Type B pancreatic cell (in vitro differentiated cells): ENCODE measurements at regions not wholly inside any gene's neighbourhood (a gene's known extent, or its start where the extent isn't known, plus 50 kb on each side); places are given as distances from the start of the nearest gene placed in this dataset.

Source experiments
- DNase-seq: peaks from one replicate; pipeline ENCODE4 v3.0.0; 2021; ENCODE audit warnings: mixed read lengths; ENCODE audit not compliant: unreplicated experiment; ENCODE audit errors: extremely low spot score
- H3K27ac Mint-ChIP-seq: 2 replicates; pipeline ENCODE4 v1.8.0; 2021; ENCODE audit warnings: mild to moderate bottlenecking, mixed read lengths
- H3K27me3 Mint-ChIP-seq: 2 replicates; pipeline ENCODE4 v1.8.0; 2021; ENCODE audit warnings: mixed read lengths
- H3K36me3 Mint-ChIP-seq: 2 replicates; pipeline ENCODE4 v1.8.0; 2021; ENCODE audit warnings: mixed read lengths
- H3K4me1 Mint-ChIP-seq: one replicate; pipeline ENCODE4 v1.8.0; 2021; ENCODE audit warnings: mixed read lengths; ENCODE audit not compliant: unreplicated experiment
- H3K4me3 Mint-ChIP-seq: 2 replicates; pipeline ENCODE4 v1.8.0; 2021; ENCODE audit warnings: mild to moderate bottlenecking, mixed read lengths
- H3K9me3 Mint-ChIP-seq: 2 replicates; pipeline ENCODE4 v1.8.0; 2021; ENCODE audit warnings: mixed read lengths
- CTCF ChIP-seq: fragments of 200-600 bp; sonication (generic); conservative IDR thresholded peaks from 2 replicates; pipeline ENCODE4 v1.5.0; 2021; ENCODE audit warnings: antibody characterized with exemption, mild to moderate bottlenecking

- Mint-ChIP-seq H3K4me1 (peaks cover 42% of the 10 kb centered on the region), H3K4me3 (no peak overlapping the region), H3K27ac (no peak overlapping the region), H3K36me3 (no peaks in the 10 kb centered on the region), H3K27me3 (no peaks in the 10 kb centered on the region), H3K9me3 (peaks cover 6% of the 10 kb centered on the region)
- no peak for TF ChIP-seq CTCF
- no peak for DNase-seq
Observed at GRCh38 chr6:14822012-14822553, 423.8 kb upstream of the JARID2 start.

- DNase-seq: no peak
Observed at GRCh38 chr6:14822679-14823078, 423.2 kb upstream of the JARID2 start.

GRCh38 chr6:14824060-14824459 is 421.8 kb upstream of the JARID2 start:
- no peaks in the 10 kb centered on the region for H3K36me3 Mint-ChIP-seq
- H3K27me3 Mint-ChIP-seq: no peaks in the 10 kb centered on the region
- H3K9me3 Mint-ChIP-seq: peaks cover 1% of the 10 kb centered on the region
- no peak overlapping the region for H3K27ac Mint-ChIP-seq
- no peak overlapping the region for H3K4me3 Mint-ChIP-seq
- no peak for DNase-seq
- TF ChIP-seq CTCF: no peak
- H3K4me1 Mint-ChIP-seq: peaks cover 48% of the 10 kb centered on the region

More at GRCh38 chr6:14822679-14823078, 423.2 kb upstream of the JARID2 start:
- no peak for TF ChIP-seq CTCF
- Mint-ChIP-seq H3K4me3 (no peak overlapping the region), H3K36me3 (no peaks in the 10 kb centered on the region), H3K9me3 (peaks cover 6% of the 10 kb centered on the region), H3K27me3 (no peaks in the 10 kb centered on the region), H3K27ac (no peak overlapping the region), H3K4me1 (peaks cover 43% of the 10 kb centered on the region)

GRCh38 chr6:14824484-14825275 is 421.2 kb upstream of the JARID2 start:
- no peak for TF ChIP-seq CTCF
- DNase-seq: no peak
- H3K27ac Mint-ChIP-seq: peak overlapping the region; percentile 49
- no peaks in the 10 kb centered on the region for H3K9me3 Mint-ChIP-seq
- peaks cover 42% of the 10 kb centered on the region for H3K4me1 Mint-ChIP-seq
- H3K4me3 Mint-ChIP-seq: peak overlapping the region; percentile 25
- no peaks in the 10 kb centered on the region for H3K27me3 Mint-ChIP-seq
- no peaks in the 10 kb centered on the region for H3K36me3 Mint-ChIP-seq

- Mint-ChIP-seq H3K9me3 (peaks cover 5% of the 10 kb centered on the region), H3K27me3 (peaks cover 11% of the 10 kb centered on the region), H3K36me3 (no peaks in the 10 kb centered on the region), H3K4me3 (no peak overlapping the region), H3K4me1 (peaks cover 44% of the 10 kb centered on the region), H3K27ac (no peak overlapping the region)
- no peak for DNase-seq
- no peak for TF ChIP-seq CTCF
Observed at GRCh38 chr6:14826456-14826855, 419.4 kb upstream of the JARID2 start.
